Adrenal gland (tissue), 5 donors: ENCODE measurements at regions not wholly inside any gene's neighbourhood (a gene's known extent, or its start where the extent isn't known, plus 50 kb on each side); places are given as distances from the start of the nearest gene placed in this dataset.

Experiments used
- CTCF ChIP-seq, 6 experiments: fragments of 450-650 bp in 4 of 6; fragments of 200-600 bp in 2 of 6; sonication (generic) in 1 of 6; IDR thresholded peaks; 1 replicate in 5 of 6; 2 replicates in 1 of 6; pipeline versions ENCODE4 v1.5.1 to v1.8.0; 2016 to 2021; ENCODE audit warnings: antibody characterized with exemption in 6 of 6, mild to moderate bottlenecking in 2 of 6, moderate library complexity in 1 of 6
- POLR2A ChIP-seq, 2 donors: fragments of 450-650 bp; IDR thresholded peaks; one replicate each; pipeline ENCODE4 v1.6.1; 2017; ENCODE audit warnings: antibody characterized with exemption in 2 of 2, mild to moderate bottlenecking in 2 of 2, moderate library complexity in 1 of 2
- donor health status: DM: no; HTN: no; CAD: no.

DNA sequence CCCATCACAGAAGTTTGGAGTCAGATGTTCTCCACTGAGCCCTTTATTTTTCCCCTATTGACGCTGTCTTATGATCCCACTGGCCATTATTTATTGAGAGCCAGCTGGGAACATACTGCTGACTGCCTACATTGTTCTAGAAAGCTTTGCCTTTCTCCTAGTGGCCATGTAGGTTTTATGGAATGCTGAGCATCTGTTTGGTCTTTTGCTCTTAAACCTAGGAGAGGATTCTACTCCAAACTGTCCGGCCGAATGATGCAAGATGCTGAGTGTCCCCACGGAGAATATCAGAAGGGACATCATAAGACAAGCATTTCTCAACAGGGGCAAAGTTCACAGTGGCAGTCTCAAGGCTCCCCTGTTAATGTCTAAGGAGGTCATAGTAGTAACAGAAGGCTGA lies 171.4 kb downstream of the ARRDC4 start:
- TF ChIP-seq POLR2A (IDR thresholded peaks at IDR 0.05) (no peak), CTCF (IDR thresholded peaks at IDR 0.05) (no peak)
